HCT116 (cell line): ENCODE measurements at regions not wholly inside any gene's neighbourhood (a gene's known extent, or its start where the extent isn't known, plus 50 kb on each side); places are given as distances from the start of the nearest gene placed in this dataset.

ENCODE experiments used
- ATAC-seq: fragments of 200-7000 bp; cut with Tn5 transposase; 2 replicates; pipeline ENCODE4 v1.9.1; 2020; ENCODE audit warnings: mild to moderate bottlenecking, moderate library complexity
- BruUV-seq: library from RNA; stranded (reverse); fragments of 400-500 nt; replicated peaks from 2 replicates; lab custom pipeline; 2021; lab: Mats Ljungman, UMichigan
- CTCF ChIA-PET: fragments of 300-600 bp; sonication (Branson Sonifier 250); formaldehyde crosslinking; loops from one replicate; lab custom pipeline; 2021; ENCODE audit warnings: antibody characterized with exemption; lab: Charles Lee
- POLR2A ChIA-PET: fragments of 300-600, 350-600 bp; sonication (Branson Sonifier 250); formaldehyde crosslinking; loops from one replicate; lab custom pipeline; 2021; ENCODE audit warnings: antibody characterized with exemption; lab: Charles Lee
- RAD21 ChIA-PET, 2 experiments: fragments of 300-600 bp; sonication (Branson Sonifier 250); formaldehyde crosslinking; loops; one replicate each; lab custom pipeline; 2023; ENCODE audit warnings: low total read pairs in 2 of 2; ENCODE audit not compliant: uncharacterized antibody in 2 of 2, unreplicated experiment in 2 of 2, low non-redundant PET in 1 of 2; lab: Charles Lee
- DNase-seq: peaks from one replicate; pipeline ENCODE4 v3.0.0-alpha.2; 2010; ENCODE audit warnings: low read depth, low spot score
- H2AFZ ChIP-seq: fragments of 200-600 bp; shearing (Covaris generic), sonication (generic); 2 replicates; pipeline ENCODE4 v1.6.1; 2017; ENCODE audit warnings: low read depth, mixed run types, mixed read lengths, antibody characterized with exemption, low read length; ENCODE audit not compliant: poor library complexity, severe bottlenecking
- H3K27ac ChIP-seq: 2 replicates; pipeline ENCODE4 v1.5.1; 2012; ENCODE audit warnings: low read depth, low read length
- H3K27me3 ChIP-seq: fragments of 200-600 bp; sonication (generic); 2 replicates; pipeline ENCODE4 v1.6.1; 2016; ENCODE audit warnings: mixed run types, low read length, mixed read lengths; ENCODE audit not compliant: insufficient read depth
- H3K36me3 ChIP-seq, 2 experiments: fragments of 200-500 bp in 1 of 2; fragments of 200-600 bp in 1 of 2; sonication (Bioruptor generic) in 1 of 2; sonication (generic) in 1 of 2; 2 replicates each; pipeline versions ENCODE4 v1.5.1 to v1.6.1; 2014 to 2016; ENCODE audit warnings: low read length in 2 of 2, inconsistent platforms in 1 of 2, mixed read lengths in 1 of 2, mixed run types in 1 of 2; ENCODE audit not compliant: insufficient read depth in 2 of 2, control insufficient read depth in 1 of 2
- H3K4me1 ChIP-seq, 2 experiments: fragments of 200-600 bp in 1 of 2; sonication (generic) in 1 of 2; 2 replicates each; pipeline versions ENCODE4 v1.5.1 to v1.6.1; 2012 to 2017; ENCODE audit warnings: low read length in 2 of 2, inconsistent platforms in 1 of 2, mild to moderate bottlenecking in 1 of 2, mixed read lengths in 1 of 2, mixed run types in 1 of 2, moderate library complexity in 1 of 2; ENCODE audit not compliant: insufficient read depth in 2 of 2, control insufficient read depth in 1 of 2
- H3K4me2 ChIP-seq: fragments of 200-600 bp; sonication (generic); 2 replicates; pipeline ENCODE4 v1.6.1; 2017; ENCODE audit warnings: mixed run types, low read length, mixed read lengths
- H3K4me3 ChIP-seq, 2 experiments: fragments of 200-600 bp in 1 of 2; sonication (generic) in 1 of 2; replicated peaks in 1 of 2; 2 replicates each; pipeline ENCODE4 v1.5.1; 2011 to 2016; ENCODE audit warnings: low read length in 2 of 2, control low read depth in 1 of 2, low read depth in 1 of 2, mild to moderate bottlenecking in 1 of 2, mixed read lengths in 1 of 2, mixed run types in 1 of 2
- H3K79me2 ChIP-seq: fragments of 200-600 bp; sonication (generic); 2 replicates; pipeline ENCODE4 v1.6.1; 2017; ENCODE audit warnings: mild to moderate bottlenecking, mixed run types, low read length, moderate library complexity, mixed read lengths; ENCODE audit not compliant: insufficient read depth
- H3K9ac ChIP-seq: fragments of 200-600 bp; sonication (generic); 2 replicates; pipeline ENCODE4 v1.6.1; 2016; ENCODE audit warnings: low read length, mixed read lengths
- H3K9me2 ChIP-seq: fragments of 200-600 bp; sonication (generic), shearing (Covaris generic); 2 replicates; pipeline ENCODE4 v1.6.1; 2017; ENCODE audit warnings: mixed run types, mild to moderate bottlenecking, moderate library complexity; ENCODE audit not compliant: insufficient read depth
- H3K9me3 ChIP-seq, 2 experiments: fragments of 200-500 bp in 1 of 2; fragments of 200-600 bp in 1 of 2; sonication (Bioruptor generic) in 1 of 2; sonication (generic) in 1 of 2; 2 replicates each; pipeline ENCODE4 v1.6.1; 2014 to 2017; ENCODE audit warnings: low read length in 2 of 2, mixed read lengths in 2 of 2, inconsistent platforms in 1 of 2, low read depth in 1 of 2, mild to moderate bottlenecking in 1 of 2, mixed run types in 1 of 2, moderate library complexity in 1 of 2; ENCODE audit not compliant: control insufficient read depth in 1 of 2, insufficient read depth in 1 of 2
- H4K20me1 ChIP-seq: fragments of 200-600 bp; sonication (generic), shearing (Covaris generic); 2 replicates; pipeline ENCODE4 v1.6.1; 2017; ENCODE audit warnings: mixed run types, mild to moderate bottlenecking, moderate library complexity; ENCODE audit not compliant: insufficient read depth
- CBX3 ChIP-seq: IDR thresholded peaks from 2 replicates; pipeline ENCODE4 v1.6.1; 2012; ENCODE audit warnings: low read depth
- CEBPB ChIP-seq: IDR thresholded peaks from 2 replicates; pipeline ENCODE4 v1.6.1; 2012; ENCODE audit warnings: low read depth
- EGR1 ChIP-seq: IDR thresholded peaks from 2 replicates; pipeline ENCODE4 v1.6.1; 2012; ENCODE audit warnings: low read depth
- JUND ChIP-seq: IDR thresholded peaks from 2 replicates; pipeline ENCODE4 v1.6.1; 2012
- MAX ChIP-seq: IDR thresholded peaks from 2 replicates; pipeline ENCODE4 v1.6.1; 2012
- SIN3A ChIP-seq: IDR thresholded peaks from 2 replicates; pipeline ENCODE4 v1.6.1; 2012; ENCODE audit warnings: low read depth
- SRF ChIP-seq: IDR thresholded peaks from 2 replicates; pipeline ENCODE4 v1.6.1; 2012; ENCODE audit warnings: low read depth
- YY1 ChIP-seq: IDR thresholded peaks from 2 replicates; pipeline ENCODE4 v1.6.1; 2011; ENCODE audit warnings: low read length, low read depth, moderate library complexity, mild to moderate bottlenecking; ENCODE audit not compliant: insufficient replicate concordance; ENCODE audit errors: extremely low read depth
- ZFX ChIP-seq: fragments of 450-650 bp; IDR thresholded peaks from 2 replicates; pipeline ENCODE4 v1.6.1; 2017
- intact Hi-C: fragments of 100-400 bp; cut with micrococcal nuclease; formaldehyde crosslinking; loops from 2 replicates; pipeline ENCODE4 v1.10.0; 2022
- TF ChIP-seq, protein P1 (sequence below): IDR thresholded peaks from 2 replicates; pipeline ENCODE4 v1.6.1; 2012; ENCODE audit warnings: low read depth
- TF ChIP-seq, protein P2 (sequence below), 3 experiments: fragments of 200-600 bp in 1 of 3; sonication (generic) in 1 of 3; IDR thresholded peaks in 2 of 3; conservative IDR thresholded peaks in 1 of 3; 2 replicates each; pipeline ENCODE4 v1.5.1; 2012 to 2017; ENCODE audit warnings: low read depth in 2 of 3, low read length in 2 of 3, antibody characterized with exemption in 1 of 3, borderline replicate concordance in 1 of 3, control low read depth in 1 of 3, mild to moderate bottlenecking in 1 of 3, mixed read lengths in 1 of 3, mixed run types in 1 of 3, moderate library complexity in 1 of 3; ENCODE audit not compliant: insufficient read depth in 1 of 3

GRCh38 chr20:39390186-39390585 lies 428.0 kb downstream of the DHX35 start:
- Histone ChIP-seq H2AFZ (no peak overlapping the region), H3K27ac (no peak overlapping the region)
- TF ChIP-seq MAX, result no peak
- TF ChIP-seq, protein P1, sequence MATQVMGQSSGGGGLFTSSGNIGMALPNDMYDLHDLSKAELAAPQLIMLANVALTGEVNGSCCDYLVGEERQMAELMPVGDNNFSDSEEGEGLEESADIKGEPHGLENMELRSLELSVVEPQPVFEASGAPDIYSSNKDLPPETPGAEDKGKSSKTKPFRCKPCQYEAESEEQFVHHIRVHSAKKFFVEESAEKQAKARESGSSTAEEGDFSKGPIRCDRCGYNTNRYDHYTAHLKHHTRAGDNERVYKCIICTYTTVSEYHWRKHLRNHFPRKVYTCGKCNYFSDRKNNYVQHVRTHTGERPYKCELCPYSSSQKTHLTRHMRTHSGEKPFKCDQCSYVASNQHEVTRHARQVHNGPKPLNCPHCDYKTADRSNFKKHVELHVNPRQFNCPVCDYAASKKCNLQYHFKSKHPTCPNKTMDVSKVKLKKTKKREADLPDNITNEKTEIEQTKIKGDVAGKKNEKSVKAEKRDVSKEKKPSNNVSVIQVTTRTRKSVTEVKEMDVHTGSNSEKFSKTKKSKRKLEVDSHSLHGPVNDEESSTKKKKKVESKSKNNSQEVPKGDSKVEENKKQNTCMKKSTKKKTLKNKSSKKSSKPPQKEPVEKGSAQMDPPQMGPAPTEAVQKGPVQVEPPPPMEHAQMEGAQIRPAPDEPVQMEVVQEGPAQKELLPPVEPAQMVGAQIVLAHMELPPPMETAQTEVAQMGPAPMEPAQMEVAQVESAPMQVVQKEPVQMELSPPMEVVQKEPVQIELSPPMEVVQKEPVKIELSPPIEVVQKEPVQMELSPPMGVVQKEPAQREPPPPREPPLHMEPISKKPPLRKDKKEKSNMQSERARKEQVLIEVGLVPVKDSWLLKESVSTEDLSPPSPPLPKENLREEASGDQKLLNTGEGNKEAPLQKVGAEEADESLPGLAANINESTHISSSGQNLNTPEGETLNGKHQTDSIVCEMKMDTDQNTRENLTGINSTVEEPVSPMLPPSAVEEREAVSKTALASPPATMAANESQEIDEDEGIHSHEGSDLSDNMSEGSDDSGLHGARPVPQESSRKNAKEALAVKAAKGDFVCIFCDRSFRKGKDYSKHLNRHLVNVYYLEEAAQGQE, result no peak
- TF ChIP-seq, all 23 proteins: peak for 0
- Histone ChIP-seq H3K9ac (no peak overlapping the region), H3K4me3 (no peak overlapping the region), H3K4me2 (no peak overlapping the region), H3K36me3 (no peaks in the 10 kb centered on the region), H4K20me1 (no peaks in the 10 kb centered on the region), H3K4me1 (no peaks in the 10 kb centered on the region), H3K79me2 (no peaks in the 10 kb centered on the region), H3K27me3 (no peaks in the 10 kb centered on the region), H3K9me2 (no peaks in the 10 kb centered on the region), H3K9me3 (no peaks in the 10 kb centered on the region)
- intact Hi-C loops, result no loop called here
- DNase-seq (no peak), ATAC-seq (no peak)
- BruUV-seq, result no TSS peak
- CTCF ChIA-PET, result no interaction called here
- POLR2A ChIA-PET, result no interaction called here
- RAD21 ChIA-PET, result no interaction called here

- POLR2A ChIA-PET, result no interaction called here
- Histone ChIP-seq H3K9me2 (no peaks in the 10 kb centered on the region), H3K27me3 (no peaks in the 10 kb centered on the region), H3K27ac (no peak overlapping the region), H3K9me3 (no peaks in the 10 kb centered on the region), H4K20me1 (no peaks in the 10 kb centered on the region), H3K4me2 (no peak overlapping the region), H2AFZ (no peak overlapping the region), H3K9ac (no peak overlapping the region), H3K4me3 (no peak overlapping the region), H3K79me2 (no peaks in the 10 kb centered on the region), H3K36me3 (no peaks in the 10 kb centered on the region), H3K4me1 (no peaks in the 10 kb centered on the region)
- no peak for ATAC-seq
- CTCF ChIA-PET, result no interaction called here
- RAD21 ChIA-PET, result no interaction called here
- BruUV-seq, result no TSS peak
- DNase-seq, result no peak
- intact Hi-C loops, result no loop called here
- TF ChIP-seq CEBPB (no peak), EGR1 (no peak), MAX (no peak), SRF (no peak), JUND (no peak), YY1 (no peak), SIN3A (no peak), CBX3 (no peak), ZFX (no peak)
- TF ChIP-seq, protein P2, sequence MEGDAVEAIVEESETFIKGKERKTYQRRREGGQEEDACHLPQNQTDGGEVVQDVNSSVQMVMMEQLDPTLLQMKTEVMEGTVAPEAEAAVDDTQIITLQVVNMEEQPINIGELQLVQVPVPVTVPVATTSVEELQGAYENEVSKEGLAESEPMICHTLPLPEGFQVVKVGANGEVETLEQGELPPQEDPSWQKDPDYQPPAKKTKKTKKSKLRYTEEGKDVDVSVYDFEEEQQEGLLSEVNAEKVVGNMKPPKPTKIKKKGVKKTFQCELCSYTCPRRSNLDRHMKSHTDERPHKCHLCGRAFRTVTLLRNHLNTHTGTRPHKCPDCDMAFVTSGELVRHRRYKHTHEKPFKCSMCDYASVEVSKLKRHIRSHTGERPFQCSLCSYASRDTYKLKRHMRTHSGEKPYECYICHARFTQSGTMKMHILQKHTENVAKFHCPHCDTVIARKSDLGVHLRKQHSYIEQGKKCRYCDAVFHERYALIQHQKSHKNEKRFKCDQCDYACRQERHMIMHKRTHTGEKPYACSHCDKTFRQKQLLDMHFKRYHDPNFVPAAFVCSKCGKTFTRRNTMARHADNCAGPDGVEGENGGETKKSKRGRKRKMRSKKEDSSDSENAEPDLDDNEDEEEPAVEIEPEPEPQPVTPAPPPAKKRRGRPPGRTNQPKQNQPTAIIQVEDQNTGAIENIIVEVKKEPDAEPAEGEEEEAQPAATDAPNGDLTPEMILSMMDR (IDR thresholded peaks at IDR 0.05 in 2 of 3, conservative IDR thresholded peaks at IDR 0.05 in 1 of 3; ENCODE audit: borderline replicate concordance in 1 of 3, insufficient read depth in 1 of 3, low read depth in 2 of 3, low read length in 2 of 3), result no peak
- TF ChIP-seq, protein P1, result no peak
Observed at GRCh38 chr20:39381595-39381994, 419.5 kb downstream of the DHX35 start.
